ENCODE measurements at regions not wholly inside any gene's neighbourhood (a gene's known extent, or its start where the extent isn't known, plus 50 kb on each side); places are given as distances from the start of the nearest gene placed in this dataset.
"Not testable (repeated sequence)": the region's sequence is repeated elsewhere in the genome, so short reads cannot be mapped to it uniquely, and the experiment has no call there.

GRCh38 chr4:138347561-138347960 is 105.4 kb upstream of the SLC7A11 start:
- DNase-seq, result no peak

- no peak for DNase-seq
Measured at GRCh38 chr4:138344851-138345250, 102.7 kb upstream of the SLC7A11 start.

- no peak for DNase-seq
Measured at GRCh38 chr4:138344054-138344453, 101.9 kb upstream of the SLC7A11 start.

GRCh38 chr4:138341739-138342415 is 99.7 kb upstream of the SLC7A11 start:
- DNase-seq, result no peak

GRCh38 chr4:138338840-138339239 is 96.7 kb upstream of the SLC7A11 start:
- DNase-seq, result no peak

- DNase-seq, result not testable (repeated sequence)
Measured at GRCh38 chr4:138338222-138338621, 96.1 kb upstream of the SLC7A11 start.

- DNase-seq, result no peak
Measured at GRCh38 chr4:138334346-138335016, 92.3 kb upstream of the SLC7A11 start.

GRCh38 chr4:138332415-138332814 is 90.3 kb upstream of the SLC7A11 start:
- not testable (repeated sequence) for DNase-seq

GRCh38 chr4:138330531-138330930 is 88.4 kb upstream of the SLC7A11 start:
- no peak for DNase-seq

GRCh38 chr4:138329506-138330070 is 87.4 kb upstream of the SLC7A11 start:
- no peak for DNase-seq

- no peak for DNase-seq
Measured at GRCh38 chr4:138327338-138327737, 85.2 kb upstream of the SLC7A11 start.

- no peak for DNase-seq
Measured at GRCh38 chr4:138320831-138321230, 78.7 kb upstream of the SLC7A11 start.

- no peak for DNase-seq
Measured at GRCh38 chr4:138320030-138320429, 77.9 kb upstream of the SLC7A11 start.

GRCh38 chr4:138317175-138317748 is 75.1 kb upstream of the SLC7A11 start:
- no peak for DNase-seq

- no peak for DNase-seq
Measured at GRCh38 chr4:138312536-138312911, 70.4 kb upstream of the SLC7A11 start.

- DNase-seq, result no peak
Measured at GRCh38 chr4:138311771-138312535, 69.8 kb upstream of the SLC7A11 start.

GRCh38 chr4:138310991-138311390 is 68.8 kb upstream of the SLC7A11 start:
- DNase-seq, result no peak

- no peak for DNase-seq
Measured at GRCh38 chr4:138310498-138310897, 68.3 kb upstream of the SLC7A11 start.

GRCh38 chr4:138308356-138308755 is 66.2 kb upstream of the SLC7A11 start:
- DNase-seq, result no peak

GRCh38 chr4:138307319-138307718 is 65.2 kb upstream of the SLC7A11 start:
- DNase-seq, result no peak

GRCh38 chr4:138305050-138305449 is 62.9 kb upstream of the SLC7A11 start:
- no peak for DNase-seq

GRCh38 chr4:138301536-138301935 is 59.4 kb upstream of the SLC7A11 start:
- DNase-seq, result no peak

- no peak for DNase-seq
Measured at GRCh38 chr4:138300616-138301015, 58.5 kb upstream of the SLC7A11 start.

Measured in NCI-H2171 (cell line).